ENCODE measurements at regions not wholly inside any gene's neighbourhood (a gene's known extent, or its start where the extent isn't known, plus 50 kb on each side); places are given as distances from the start of the nearest gene placed in this dataset.

DNA sequence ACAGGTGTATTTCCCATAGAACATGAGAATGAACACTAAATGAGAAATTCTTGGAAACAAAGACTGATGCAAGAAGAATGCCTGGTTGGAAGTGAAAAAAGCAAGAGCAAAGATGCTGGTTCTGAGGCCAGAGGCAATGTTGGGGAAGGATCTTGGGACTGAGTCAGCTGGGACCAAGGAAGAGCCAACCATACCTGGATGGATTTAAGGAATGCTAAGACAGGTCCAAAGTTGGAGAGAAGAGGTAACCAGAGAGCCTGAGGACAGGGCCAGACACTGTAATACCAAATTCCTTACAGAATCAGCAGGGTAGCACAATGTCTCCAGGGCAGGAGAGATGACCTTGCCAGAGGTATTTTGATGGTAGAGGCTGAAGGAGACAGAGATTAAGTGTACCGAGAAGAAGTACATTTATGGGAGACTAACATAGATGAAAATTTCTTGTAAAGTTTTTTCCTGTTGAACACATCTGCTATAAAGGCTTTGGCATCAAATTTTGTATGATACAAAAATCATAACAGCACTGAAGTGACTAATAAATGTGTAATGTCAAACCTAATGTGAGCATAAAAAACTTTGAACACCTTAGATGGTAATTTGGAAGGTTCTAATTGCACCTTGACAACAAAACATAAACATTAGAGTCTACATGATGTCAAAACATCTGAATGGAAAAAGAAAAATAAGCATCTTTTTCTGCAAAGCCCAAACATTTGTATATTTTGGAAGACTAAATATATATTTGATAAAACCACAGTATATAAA, 221.7 kb upstream of the MARCKS start:
- Histone ChIP-seq H3K4me2 (ENCODE audit: low read length) (no peak overlapping the region), H3K9me3 (ENCODE audit: control insufficient read depth, low read length) (no peaks in the 10 kb centered on the region), H3K27ac (no peak overlapping the region), H3K27me3 (ENCODE audit: control insufficient read depth, insufficient read depth, low read length) (no peaks in the 10 kb centered on the region), H3K36me3 (ENCODE audit: control insufficient read depth, insufficient read depth, low read length) (no peaks in the 10 kb centered on the region), H3K79me2 (no peaks in the 10 kb centered on the region), H3K4me3 (ENCODE audit: low read depth, low read length) (no peak overlapping the region), H2AFZ (no peak overlapping the region), H3K9ac (no peak overlapping the region), H3K4me1 (no peaks in the 10 kb centered on the region)
- no peak for TF ChIP-seq CTCF (IDR thresholded peaks at IDR 0.05)

- no peaks in the 10 kb centered on the region for H3K36me3 ChIP-seq (ENCODE audit: control insufficient read depth, insufficient read depth, low read length)
- TF ChIP-seq CTCF (IDR thresholded peaks at IDR 0.05): no peak
- H3K4me1 ChIP-seq: no peaks in the 10 kb centered on the region
- no peaks in the 10 kb centered on the region for H3K27me3 ChIP-seq (ENCODE audit: control insufficient read depth, insufficient read depth, low read length)
- no peak overlapping the region for H3K4me3 ChIP-seq (ENCODE audit: low read depth, low read length)
- no peaks in the 10 kb centered on the region for H3K79me2 ChIP-seq
- H3K9ac ChIP-seq: no peak overlapping the region
- no peak overlapping the region for H3K4me2 ChIP-seq (ENCODE audit: low read length)
- no peaks in the 10 kb centered on the region for H3K9me3 ChIP-seq (ENCODE audit: control insufficient read depth, low read length)
- H3K27ac ChIP-seq: no peak overlapping the region
- H2AFZ ChIP-seq: no peak overlapping the region
Observed at GRCh38 chr6:113636357-113636824, 220.8 kb upstream of the MARCKS start.

DNA sequence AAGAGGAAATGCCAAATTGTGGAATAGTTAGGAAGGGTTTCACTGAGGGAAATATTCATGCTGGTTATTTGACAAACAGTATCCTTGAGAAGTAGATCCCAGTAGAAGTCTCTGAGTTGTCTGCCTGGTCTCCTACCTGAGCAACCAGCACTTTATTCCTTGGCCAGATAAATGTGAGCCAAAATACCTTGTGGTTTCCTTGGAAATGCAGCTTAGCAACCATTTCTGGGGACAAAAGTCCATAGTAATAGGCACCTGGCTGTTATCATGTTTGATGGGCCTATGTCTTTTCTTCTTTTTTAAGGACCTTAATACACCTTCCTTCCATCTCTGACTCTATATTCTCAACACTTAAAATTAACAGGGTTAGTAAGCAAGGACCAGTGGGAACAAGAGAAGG, 217.1 kb upstream of the MARCKS start:
- Histone ChIP-seq H2AFZ (no peak overlapping the region), H3K4me3 (ENCODE audit: low read depth, low read length) (no peak overlapping the region), H3K9ac (no peak overlapping the region), H3K79me2 (no peaks in the 10 kb centered on the region), H3K27me3 (ENCODE audit: control insufficient read depth, insufficient read depth, low read length) (no peaks in the 10 kb centered on the region), H3K4me2 (ENCODE audit: low read length) (no peak overlapping the region), H3K9me3 (ENCODE audit: control insufficient read depth, low read length) (no peaks in the 10 kb centered on the region), H3K27ac (no peak overlapping the region), H3K36me3 (ENCODE audit: control insufficient read depth, insufficient read depth, low read length) (no peaks in the 10 kb centered on the region), H3K4me1 (peaks cover 12% of the 10 kb centered on the region)
- TF ChIP-seq CTCF (IDR thresholded peaks at IDR 0.05): no peak

DNA sequence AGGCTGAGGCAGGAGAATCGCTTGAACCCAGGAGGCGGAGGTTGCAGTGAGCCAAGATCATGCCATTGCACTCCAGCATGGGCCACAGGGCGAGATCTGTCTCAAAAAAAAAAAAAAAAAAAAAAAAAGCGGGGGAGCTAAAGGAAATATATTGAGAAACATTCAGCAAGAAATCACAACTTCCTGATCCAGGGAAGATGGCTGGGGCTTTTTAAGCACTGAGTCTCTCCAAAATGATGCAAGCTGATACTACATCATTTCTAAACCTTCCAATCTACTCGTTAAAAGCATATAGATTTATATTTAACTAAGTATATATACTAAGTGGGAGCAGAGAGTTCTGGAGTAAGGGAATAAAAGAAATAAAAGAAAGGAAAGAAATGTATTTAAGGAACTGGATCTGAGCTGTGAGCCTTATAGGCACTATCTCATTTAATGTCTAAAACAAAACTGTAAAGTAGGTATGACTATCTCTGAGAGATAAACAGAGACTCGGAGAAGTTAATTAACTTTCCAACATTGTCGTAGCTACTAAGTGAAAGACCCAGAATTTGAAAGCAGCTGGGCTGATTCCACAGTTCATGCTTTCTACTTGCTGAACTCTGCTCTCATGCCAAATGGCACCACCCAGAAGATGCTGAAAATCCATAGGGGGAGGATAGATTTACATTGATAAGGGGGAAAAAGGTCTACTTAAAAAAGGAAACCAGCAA, 215.0 kb upstream of the MARCKS start:
- H3K27ac ChIP-seq: no peak overlapping the region
- peak overlapping the region; percentile 9 for H3K4me3 ChIP-seq (ENCODE audit: low read depth, low read length)
- no peak overlapping the region for H3K9ac ChIP-seq
- H3K9me3 ChIP-seq (ENCODE audit: control insufficient read depth, low read length): no peaks in the 10 kb centered on the region
- H3K36me3 ChIP-seq (ENCODE audit: control insufficient read depth, insufficient read depth, low read length): no peaks in the 10 kb centered on the region
- peaks cover 12% of the 10 kb centered on the region for H3K4me1 ChIP-seq
- peak overlapping the region; percentile 8 for H2AFZ ChIP-seq
- H3K79me2 ChIP-seq: no peaks in the 10 kb centered on the region
- H3K4me2 ChIP-seq (ENCODE audit: low read length): peak overlapping the region; percentile 43
- TF ChIP-seq CTCF (IDR thresholded peaks at IDR 0.05): no peak
- H3K27me3 ChIP-seq (ENCODE audit: control insufficient read depth, insufficient read depth, low read length): no peaks in the 10 kb centered on the region
